MCF 10A (cell line): ENCODE measurements at regions not wholly inside any gene's neighbourhood (a gene's known extent, or its start where the extent isn't known, plus 50 kb on each side); places are given as distances from the start of the nearest gene placed in this dataset.

Experiments
- BruUV-seq: library from RNA; stranded (reverse); fragments of 400-500 nt; replicated peaks from 2 replicates; lab custom pipeline; 2021; lab: Mats Ljungman, UMichigan
- CTCF ChIA-PET: fragments of 300-600 bp; sonication (Branson Sonifier 250); formaldehyde crosslinking; extraction: SDS; loops from one replicate; lab custom pipeline; 2021; ENCODE audit warnings: antibody characterized with exemption, inconsistent platforms; lab: Yijun Ruan, JAX
- POLR2A ChIA-PET: fragments of 300-600, 350-650 bp; sonication (Branson Sonifier 250); formaldehyde crosslinking; extraction: SDS; loops from one replicate; lab custom pipeline; 2020; ENCODE audit warnings: antibody characterized with exemption, inconsistent platforms; lab: Yijun Ruan, JAX
- DNase-seq: peaks from one replicate; pipeline ENCODE4 v3.0.0-alpha.2; 2018; ENCODE audit not compliant: unreplicated experiment
- H3K27ac Mint-ChIP-seq: one replicate; pipeline ENCODE4 v1.8.0; 2022; ENCODE audit warnings: mild to moderate bottlenecking, low read depth, mixed read lengths; ENCODE audit not compliant: unreplicated experiment
- H3K27me3 Mint-ChIP-seq: one replicate; pipeline ENCODE4 v1.8.0; 2022; ENCODE audit warnings: mixed read lengths; ENCODE audit not compliant: insufficient read depth, unreplicated experiment
- H3K36me3 Mint-ChIP-seq: one replicate; pipeline ENCODE4 v1.8.0; 2022; ENCODE audit warnings: mild to moderate bottlenecking, moderate library complexity, mixed read lengths; ENCODE audit not compliant: insufficient read depth, unreplicated experiment
- H3K4me1 Mint-ChIP-seq: one replicate; pipeline ENCODE4 v1.8.0; 2022; ENCODE audit warnings: mixed read lengths; ENCODE audit not compliant: insufficient read depth, unreplicated experiment
- H3K4me3 Mint-ChIP-seq: one replicate; pipeline ENCODE4 v1.8.0; 2022; ENCODE audit warnings: mild to moderate bottlenecking, moderate library complexity, mixed read lengths; ENCODE audit not compliant: unreplicated experiment
- H3K9me3 Mint-ChIP-seq: one replicate; pipeline ENCODE4 v1.8.0; 2022; ENCODE audit warnings: mixed read lengths; ENCODE audit not compliant: unreplicated experiment
- CTCF ChIP-seq: fragments of 200-600 bp; IDR thresholded peaks from one replicate; pipeline ENCODE4 v1.8.0; 2022; ENCODE audit warnings: antibody characterized with exemption, mild to moderate bottlenecking; ENCODE audit not compliant: unreplicated experiment
- intact Hi-C: fragments of 100-400 bp; cut with micrococcal nuclease; formaldehyde crosslinking; loops from 2 replicates; pipeline ENCODE4 v1.14.1; 2022

- H3K9me3 Mint-ChIP-seq, result no peaks in the 10 kb centered on the region
- intact Hi-C loops, result no loop called here
- ChIA-PET CTCF (interaction anchor here (1.4 to 3.5 kb wide), 4 partner anchors 9 to 467 kb away, joined by 3 to 38 read pairs (median 18); no protein-coding TSS in a partner anchor), POLR2A (no interaction called here)
- H3K27me3 Mint-ChIP-seq, result no peaks in the 10 kb centered on the region
- no TSS peak for BruUV-seq
- H3K4me3 Mint-ChIP-seq, result no peak overlapping the region
- no peak for TF ChIP-seq CTCF
- H3K36me3 Mint-ChIP-seq, result no peaks in the 10 kb centered on the region
- H3K4me1 Mint-ChIP-seq, result no peaks in the 10 kb centered on the region
- DNase-seq, result no peak
- no peak overlapping the region for H3K27ac Mint-ChIP-seq
Measured at GRCh38 chr12:107598906-107599305, 86.7 kb upstream of the PWP1 start.

- Mint-ChIP-seq H3K27me3 (no peaks in the 10 kb centered on the region), H3K36me3 (no peaks in the 10 kb centered on the region), H3K27ac (no peak overlapping the region), H3K4me1 (no peaks in the 10 kb centered on the region), H3K4me3 (no peak overlapping the region), H3K9me3 (no peaks in the 10 kb centered on the region)
- CTCF ChIA-PET, result interaction anchor here (1.0 to 1.6 kb wide), 3 partner anchors 10 to 469 kb away, joined by 4 to 10 read pairs (median 6); no protein-coding TSS in a partner anchor
- intact Hi-C loops, result no loop called here
- POLR2A ChIA-PET, result no interaction called here
- no peak for TF ChIP-seq CTCF
- no peak for DNase-seq
- no TSS peak for BruUV-seq
Measured at GRCh38 chr12:107600581-107601144, 84.9 kb upstream of the PWP1 start.

- BruUV-seq, result no TSS peak
- Mint-ChIP-seq H3K27me3 (no peaks in the 10 kb centered on the region), H3K9me3 (no peaks in the 10 kb centered on the region), H3K4me3 (no peak overlapping the region), H3K36me3 (no peaks in the 10 kb centered on the region), H3K27ac (no peak overlapping the region), H3K4me1 (no peaks in the 10 kb centered on the region)
- intact Hi-C loops, result no loop called here
- no peak for DNase-seq
- ChIA-PET POLR2A (no interaction called here), CTCF (interaction anchor here (0.5 to 3.2 kb wide), 5 partner anchors 9 to 471 kb away, joined by 4 to 26 read pairs (median 5); no protein-coding TSS in a partner anchor)
- TF ChIP-seq CTCF, result no peak
Measured at GRCh38 chr12:107602446-107602845, 83.2 kb upstream of the PWP1 start.

- ChIA-PET POLR2A (interaction anchor here (0.7 to 1.2 kb wide), 3 partner anchors 21 to 474 kb away, joined by 3 to 4 read pairs (median 4); no protein-coding TSS in a partner anchor), CTCF (interaction anchor here (0.7 to 13.0 kb wide), 6 partner anchors 9 to 476 kb away, joined by 3 to 516 read pairs (median 6); no protein-coding TSS in a partner anchor)
- no peaks in the 10 kb centered on the region for H3K9me3 Mint-ChIP-seq
- no TSS peak for BruUV-seq
- no peaks in the 10 kb centered on the region for H3K4me1 Mint-ChIP-seq
- H3K27ac Mint-ChIP-seq, result no peak overlapping the region
- no peaks in the 10 kb centered on the region for H3K27me3 Mint-ChIP-seq
- H3K4me3 Mint-ChIP-seq, result no peak overlapping the region
- DNase-seq, result no peak
- no peak for TF ChIP-seq CTCF
- no peaks in the 10 kb centered on the region for H3K36me3 Mint-ChIP-seq
- intact Hi-C loops, result loop anchor here (5.0 kb wide), 2 partner anchors 158 to 288 kb away; a partner anchor contains a TSS
Measured at GRCh38 chr12:107605293-107605692, 80.3 kb upstream of the PWP1 start.
